GM12865 (cell line): ENCODE measurements at regions not wholly inside any gene's neighbourhood (a gene's known extent, or its start where the extent isn't known, plus 50 kb on each side); places are given as distances from the start of the nearest gene placed in this dataset.

Experiments used
- DNase-seq: peaks from one replicate; pipeline ENCODE4 v3.0.0; 2010; ENCODE audit warnings: low read depth
- H3K4me3 ChIP-seq: 2 replicates; pipeline ENCODE4 v1.5.1; 2011; ENCODE audit warnings: mild to moderate bottlenecking, low read depth, low read length, control low read depth
- CTCF ChIP-seq: IDR thresholded peaks from 2 replicates; pipeline ENCODE4 v1.5.1; 2011; ENCODE audit warnings: low read length, control low read depth, low read depth, inconsistent platforms; ENCODE audit not compliant: insufficient read depth; ENCODE audit errors: missing control alignments

- DNase-seq = no peak
- no peak for TF ChIP-seq CTCF
- H3K4me3 ChIP-seq = no peak overlapping the region
These were observed 733.9 kb upstream of the SORCS1 start for GRCh38 chr10:107898392-107898791.

- no peak for TF ChIP-seq CTCF
- DNase-seq = peak; percentile 62
- H3K4me3 ChIP-seq = no peak overlapping the region
These were observed 730.0 kb upstream of the SORCS1 start for GRCh38 chr10:107894516-107894915.

GRCh38 chr10:107889105-107889504 lies 724.6 kb upstream of the SORCS1 start:
- H3K4me3 ChIP-seq = no peak overlapping the region
- no peak for DNase-seq
- no peak for TF ChIP-seq CTCF

- H3K4me3 ChIP-seq = no peak overlapping the region
- no peak for DNase-seq
- TF ChIP-seq CTCF = no peak
These were observed 715.7 kb upstream of the SORCS1 start for GRCh38 chr10:107880185-107880584.

GRCh38 chr10:107873007-107873406 lies 708.5 kb upstream of the SORCS1 start:
- no peak for DNase-seq
- H3K4me3 ChIP-seq = no peak overlapping the region
- no peak for TF ChIP-seq CTCF

- TF ChIP-seq CTCF = no peak
- no peak overlapping the region for H3K4me3 ChIP-seq
- peak; percentile 13 for DNase-seq
These were observed 701.2 kb upstream of the SORCS1 start for GRCh38 chr10:107865691-107866090.

GRCh38 chr10:107859065-107859464 lies 694.6 kb upstream of the SORCS1 start:
- H3K4me3 ChIP-seq = no peak overlapping the region
- no peak for TF ChIP-seq CTCF
- DNase-seq = peak; percentile 40
